Hypothalamus (tissue), 51 donors: ENCODE measurements at regions not wholly inside any gene's neighbourhood (a gene's known extent, or its start where the extent isn't known, plus 50 kb on each side); places are given as distances from the start of the nearest gene placed in this dataset.
A peak's percentile ranks its signal among the peaks of the same experiment; 100 is the strongest.

Experiments used
- DNase-seq, 51 donors: peaks; one replicate each; lab custom pipeline; 2025; lab: John Stamatoyannopoulos, UW

GRCh38 chr10:78566284-78567111, 502.3 kb upstream of the ZMIZ1 start:
- DNase-seq, result no peak

- DNase-seq, result no peak
Observed at GRCh38 chr10:78567680-78568455, 500.9 kb upstream of the ZMIZ1 start.

- DNase-seq, result no peak
Observed at GRCh38 chr10:78568620-78569019, 500.1 kb upstream of the ZMIZ1 start.

- peak in 27 of 51 donors; percentile 6 to 67 (median 34) for DNase-seq
Observed at GRCh38 chr10:78570633-78571235, 498.0 kb upstream of the ZMIZ1 start.

- no peak for DNase-seq
Observed at GRCh38 chr10:78571286-78571685, 497.5 kb upstream of the ZMIZ1 start.

GRCh38 chr10:78571891-78572290, 496.9 kb upstream of the ZMIZ1 start:
- DNase-seq, result no peak

- DNase-seq, result no peak
Observed at GRCh38 chr10:78572565-78572964, 496.2 kb upstream of the ZMIZ1 start.

GRCh38 chr10:78574547-78574946, 494.2 kb upstream of the ZMIZ1 start:
- no peak for DNase-seq

GRCh38 chr10:78575400-78575799, 493.4 kb upstream of the ZMIZ1 start:
- no peak for DNase-seq

- DNase-seq, result no peak
Observed at GRCh38 chr10:78576276-78576675, 492.5 kb upstream of the ZMIZ1 start.

- no peak for DNase-seq
Observed at GRCh38 chr10:78577712-78578111, 491.1 kb upstream of the ZMIZ1 start.

GRCh38 chr10:78578929-78579328, 489.8 kb upstream of the ZMIZ1 start:
- DNase-seq, result peak in 1 of 51 donors; percentile 58

GRCh38 chr10:78579576-78579975, 489.2 kb upstream of the ZMIZ1 start:
- peak in 6 of 51 donors; percentile 21 to 62 (median 56) for DNase-seq

GRCh38 chr10:78579995-78580394, 488.8 kb upstream of the ZMIZ1 start:
- peak in 47 of 51 donors; percentile 18 to 90 (median 73) for DNase-seq

GRCh38 chr10:78581133-78581694, 487.6 kb upstream of the ZMIZ1 start:
- no peak for DNase-seq

GRCh38 chr10:78582540-78582939, 486.2 kb upstream of the ZMIZ1 start:
- DNase-seq, result no peak

- DNase-seq, result no peak
Observed at GRCh38 chr10:78584266-78584665, 484.5 kb upstream of the ZMIZ1 start.

- no peak for DNase-seq
Observed at GRCh38 chr10:78584681-78585080, 484.1 kb upstream of the ZMIZ1 start.

GRCh38 chr10:78585952-78586351, 482.8 kb upstream of the ZMIZ1 start:
- no peak for DNase-seq

GRCh38 chr10:78588194-78588811, 480.5 kb upstream of the ZMIZ1 start:
- DNase-seq, result no peak

- no peak for DNase-seq
Observed at GRCh38 chr10:78589687-78590086, 479.1 kb upstream of the ZMIZ1 start.
